H1 (cell line): ENCODE measurements at regions not wholly inside any gene's neighbourhood (a gene's known extent, or its start where the extent isn't known, plus 50 kb on each side); places are given as distances from the start of the nearest gene placed in this dataset.

ENCODE experiments used
- KDM1A ChIP-seq: fragments of 200-600, 300-600 bp; sonication (generic); IDR thresholded peaks from 2 replicates; pipeline ENCODE4 v1.7.1; 2016; ENCODE audit warnings: mild to moderate bottlenecking, low read length, borderline replicate concordance
- YY1 ChIP-seq: IDR thresholded peaks from 2 replicates; pipeline ENCODE4 v1.6.1; 2011; ENCODE audit warnings: low read depth, mild to moderate bottlenecking, low read length
- ZNF274 ChIP-seq: IDR thresholded peaks from 2 replicates; pipeline ENCODE4 v1.7.0; 2012; ENCODE audit warnings: low read length, borderline replicate concordance; ENCODE audit errors: extremely low read depth
- TF ChIP-seq, protein P1 (sequence below), 3 experiments: IDR thresholded peaks; 1 replicate in 2 of 3; 2 replicates in 1 of 3; pipeline versions ENCODE4 v1.5.1 to v1.6.1; 2011; ENCODE audit warnings: low read length in 3 of 3, mild to moderate bottlenecking in 3 of 3, inconsistent platforms in 2 of 3, low read depth in 1 of 3, moderate library complexity in 1 of 3; ENCODE audit not compliant: insufficient read depth in 1 of 3; ENCODE audit errors: control extremely low read depth in 1 of 3

DNA sequence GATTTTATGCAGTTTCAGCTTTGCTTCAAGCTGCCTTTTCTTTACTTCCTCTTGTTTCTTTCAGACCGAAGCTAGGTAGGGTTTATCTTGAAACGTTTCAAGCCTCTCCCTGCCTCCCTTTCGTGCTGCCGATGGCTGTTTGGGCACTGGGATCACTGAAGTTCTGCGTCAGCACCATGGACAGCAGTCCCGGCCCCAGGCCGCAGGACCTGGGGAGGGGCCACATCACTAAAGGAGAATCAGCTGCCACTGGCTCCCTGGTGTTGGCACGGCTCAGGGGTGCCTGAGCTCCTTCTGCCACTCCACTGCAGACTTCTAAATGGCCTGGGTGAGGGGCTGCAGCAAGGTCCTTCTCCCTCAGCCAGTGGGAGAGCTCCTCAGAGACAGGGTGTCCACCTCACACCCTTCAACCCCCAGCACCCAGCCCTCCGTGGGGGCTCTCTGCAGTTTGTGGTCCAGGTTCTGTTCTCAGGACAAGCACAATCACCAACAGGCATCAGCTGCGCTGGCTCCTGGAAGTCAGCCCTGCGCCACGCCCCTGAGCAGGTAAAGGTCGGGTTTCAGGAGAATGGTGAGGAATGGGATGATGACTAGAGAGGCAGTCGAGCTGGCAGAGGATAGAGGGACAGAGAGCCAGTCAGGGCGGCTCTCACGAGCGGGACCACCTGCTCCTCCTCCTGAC, 387.2 kb downstream of the TCERG1L start:
- TF ChIP-seq, protein P1, sequence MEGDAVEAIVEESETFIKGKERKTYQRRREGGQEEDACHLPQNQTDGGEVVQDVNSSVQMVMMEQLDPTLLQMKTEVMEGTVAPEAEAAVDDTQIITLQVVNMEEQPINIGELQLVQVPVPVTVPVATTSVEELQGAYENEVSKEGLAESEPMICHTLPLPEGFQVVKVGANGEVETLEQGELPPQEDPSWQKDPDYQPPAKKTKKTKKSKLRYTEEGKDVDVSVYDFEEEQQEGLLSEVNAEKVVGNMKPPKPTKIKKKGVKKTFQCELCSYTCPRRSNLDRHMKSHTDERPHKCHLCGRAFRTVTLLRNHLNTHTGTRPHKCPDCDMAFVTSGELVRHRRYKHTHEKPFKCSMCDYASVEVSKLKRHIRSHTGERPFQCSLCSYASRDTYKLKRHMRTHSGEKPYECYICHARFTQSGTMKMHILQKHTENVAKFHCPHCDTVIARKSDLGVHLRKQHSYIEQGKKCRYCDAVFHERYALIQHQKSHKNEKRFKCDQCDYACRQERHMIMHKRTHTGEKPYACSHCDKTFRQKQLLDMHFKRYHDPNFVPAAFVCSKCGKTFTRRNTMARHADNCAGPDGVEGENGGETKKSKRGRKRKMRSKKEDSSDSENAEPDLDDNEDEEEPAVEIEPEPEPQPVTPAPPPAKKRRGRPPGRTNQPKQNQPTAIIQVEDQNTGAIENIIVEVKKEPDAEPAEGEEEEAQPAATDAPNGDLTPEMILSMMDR (IDR thresholded peaks at IDR 0.05; ENCODE audit: control extremely low read depth in 1 of 3, insufficient read depth in 1 of 3, low read depth in 1 of 3, low read length in 3 of 3): no peak
- TF ChIP-seq KDM1A (no peak), ZNF274 (no peak), YY1 (no peak)
